OCI-LY1 (cell line): ENCODE measurements at regions not wholly inside any gene's neighbourhood (a gene's known extent, or its start where the extent isn't known, plus 50 kb on each side); places are given as distances from the start of the nearest gene placed in this dataset.

ENCODE experiments used
- EZH2 ChIP-seq: fragments of 200-600 bp; sonication (generic), shearing (Covaris generic); IDR thresholded peaks from 2 replicates; pipeline ENCODE4 v1.8.0; 2017; ENCODE audit warnings: borderline replicate concordance, mixed run types, mild to moderate bottlenecking, antibody characterized with exemption, low read length, moderate library complexity, mixed read lengths
- TF ChIP-seq, protein P1 (sequence below): fragments of 200-600 bp; sonication (generic), shearing (Covaris generic); IDR thresholded peaks from 2 replicates; pipeline ENCODE4 v1.5.1; 2017; ENCODE audit warnings: mild to moderate bottlenecking, antibody characterized with exemption, low read length, moderate library complexity, mixed read lengths

DNA sequence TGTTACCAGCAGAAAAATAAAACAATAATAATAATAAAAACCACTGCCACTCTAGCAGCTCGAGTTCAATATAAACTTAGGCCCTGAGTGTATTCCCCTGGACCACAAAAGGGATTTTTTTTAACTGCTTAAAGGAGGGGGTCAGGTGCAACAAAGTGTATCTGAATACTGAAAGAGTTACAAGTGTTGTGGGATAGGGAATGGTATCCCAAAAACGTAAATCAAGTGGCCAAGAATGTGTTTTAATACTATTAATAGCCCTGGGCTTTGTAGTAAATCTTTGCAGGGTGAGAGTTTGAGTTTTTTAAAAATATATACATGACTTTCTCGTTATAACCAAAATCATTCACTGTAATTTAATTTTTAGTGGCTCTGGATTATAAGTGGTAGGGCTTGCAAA lies 860.1 kb upstream of the INTU start:
- TF ChIP-seq, protein P1, sequence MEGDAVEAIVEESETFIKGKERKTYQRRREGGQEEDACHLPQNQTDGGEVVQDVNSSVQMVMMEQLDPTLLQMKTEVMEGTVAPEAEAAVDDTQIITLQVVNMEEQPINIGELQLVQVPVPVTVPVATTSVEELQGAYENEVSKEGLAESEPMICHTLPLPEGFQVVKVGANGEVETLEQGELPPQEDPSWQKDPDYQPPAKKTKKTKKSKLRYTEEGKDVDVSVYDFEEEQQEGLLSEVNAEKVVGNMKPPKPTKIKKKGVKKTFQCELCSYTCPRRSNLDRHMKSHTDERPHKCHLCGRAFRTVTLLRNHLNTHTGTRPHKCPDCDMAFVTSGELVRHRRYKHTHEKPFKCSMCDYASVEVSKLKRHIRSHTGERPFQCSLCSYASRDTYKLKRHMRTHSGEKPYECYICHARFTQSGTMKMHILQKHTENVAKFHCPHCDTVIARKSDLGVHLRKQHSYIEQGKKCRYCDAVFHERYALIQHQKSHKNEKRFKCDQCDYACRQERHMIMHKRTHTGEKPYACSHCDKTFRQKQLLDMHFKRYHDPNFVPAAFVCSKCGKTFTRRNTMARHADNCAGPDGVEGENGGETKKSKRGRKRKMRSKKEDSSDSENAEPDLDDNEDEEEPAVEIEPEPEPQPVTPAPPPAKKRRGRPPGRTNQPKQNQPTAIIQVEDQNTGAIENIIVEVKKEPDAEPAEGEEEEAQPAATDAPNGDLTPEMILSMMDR: no peak
- no peak for TF ChIP-seq EZH2
